Endothelial cell (in vitro differentiated cells): ENCODE measurements at regions not wholly inside any gene's neighbourhood (a gene's known extent, or its start where the extent isn't known, plus 50 kb on each side); places are given as distances from the start of the nearest gene placed in this dataset.

ENCODE experiments used
- DNase-seq: peaks from one replicate; pipeline ENCODE4 v3.0.0; 2021; ENCODE audit warnings: low spot score
- H3K27ac Mint-ChIP-seq: one replicate; pipeline ENCODE4 v1.8.0; 2021; ENCODE audit warnings: mixed read lengths, inconsistent platforms; ENCODE audit not compliant: unreplicated experiment
- H3K27me3 Mint-ChIP-seq: one replicate; pipeline ENCODE4 v1.8.0; 2021; ENCODE audit warnings: mild to moderate bottlenecking, moderate library complexity, mixed read lengths, inconsistent platforms; ENCODE audit not compliant: unreplicated experiment
- H3K36me3 Mint-ChIP-seq: one replicate; pipeline ENCODE4 v1.8.0; 2021; ENCODE audit warnings: mild to moderate bottlenecking, low read depth, mixed read lengths, inconsistent platforms; ENCODE audit not compliant: unreplicated experiment
- H3K4me1 Mint-ChIP-seq: one replicate; pipeline ENCODE4 v1.8.0; 2021; ENCODE audit warnings: mild to moderate bottlenecking, mixed read lengths, inconsistent platforms; ENCODE audit not compliant: unreplicated experiment
- H3K4me3 Mint-ChIP-seq: one replicate; pipeline ENCODE4 v1.8.0; 2021; ENCODE audit warnings: mild to moderate bottlenecking, mixed read lengths, inconsistent platforms; ENCODE audit not compliant: unreplicated experiment
- H3K9me3 Mint-ChIP-seq: one replicate; pipeline ENCODE4 v1.8.0; 2021; ENCODE audit warnings: mixed read lengths, inconsistent platforms; ENCODE audit not compliant: unreplicated experiment
- CTCF ChIP-seq: fragments of 200-600 bp; sonication (generic); IDR thresholded peaks from one replicate; pipeline ENCODE4 v1.5.0; 2021; ENCODE audit warnings: antibody characterized with exemption; ENCODE audit not compliant: unreplicated experiment

DNA sequence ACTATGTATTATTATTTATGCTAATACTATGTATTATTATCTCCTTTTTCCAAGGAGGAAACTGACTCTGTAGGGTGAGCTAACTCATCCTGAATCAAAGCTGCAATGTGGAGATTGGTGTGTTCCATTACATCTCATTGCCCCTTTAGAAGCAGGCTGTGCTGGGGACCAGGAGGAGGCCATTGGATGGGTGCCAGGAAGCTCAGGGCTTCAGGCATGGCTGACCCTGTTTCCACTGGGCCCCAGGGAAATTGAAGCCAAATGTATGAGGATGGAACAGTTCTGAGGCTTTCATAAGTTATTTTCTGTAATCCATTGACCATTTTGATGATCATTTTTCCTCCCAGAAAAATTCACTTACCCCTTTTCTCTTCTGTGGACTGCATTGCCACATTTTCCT lies 418.8 kb upstream of the ZFP42 start:
- no peak for TF ChIP-seq CTCF
- Mint-ChIP-seq H3K27me3 (peaks cover 4% of the 10 kb centered on the region), H3K4me3 (no peak overlapping the region), H3K4me1 (no peaks in the 10 kb centered on the region), H3K36me3 (no peaks in the 10 kb centered on the region), H3K27ac (no peak overlapping the region), H3K9me3 (no peaks in the 10 kb centered on the region)
- no peak for DNase-seq

- Mint-ChIP-seq H3K4me1 (no peaks in the 10 kb centered on the region), H3K4me3 (no peak overlapping the region), H3K27me3 (no peaks in the 10 kb centered on the region), H3K9me3 (no peaks in the 10 kb centered on the region), H3K36me3 (no peaks in the 10 kb centered on the region), H3K27ac (no peak overlapping the region)
- DNase-seq, result no peak
- no peak for TF ChIP-seq CTCF
These were observed 417.6 kb upstream of the ZFP42 start for GRCh38 chr4:187577941-187578480.

DNA sequence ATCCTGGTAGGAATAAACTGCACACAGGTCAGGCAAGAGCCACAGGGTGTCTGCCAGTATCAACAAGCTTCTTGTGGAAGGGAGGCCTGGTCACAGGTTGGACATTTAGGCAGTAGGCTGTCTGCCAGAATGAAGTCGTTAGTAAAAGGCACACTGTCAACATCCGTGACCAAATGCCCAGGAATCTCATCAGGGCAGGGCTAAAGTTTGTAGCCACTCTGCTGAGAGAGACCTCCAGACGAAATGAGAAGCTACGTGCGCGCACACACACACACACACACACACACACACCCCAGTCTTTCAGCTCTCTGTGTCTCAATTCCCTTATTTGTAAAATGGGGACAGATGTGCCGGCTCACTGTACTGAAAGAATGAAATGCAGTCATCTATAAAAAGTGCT lies 408.7 kb upstream of the ZFP42 start:
- H3K4me3 Mint-ChIP-seq, result no peak overlapping the region
- H3K27me3 Mint-ChIP-seq, result no peaks in the 10 kb centered on the region
- no peaks in the 10 kb centered on the region for H3K36me3 Mint-ChIP-seq
- no peak overlapping the region for H3K27ac Mint-ChIP-seq
- H3K9me3 Mint-ChIP-seq, result no peaks in the 10 kb centered on the region
- TF ChIP-seq CTCF, result no peak
- DNase-seq, result no peak
- H3K4me1 Mint-ChIP-seq, result no peaks in the 10 kb centered on the region

- H3K9me3 Mint-ChIP-seq, result no peaks in the 10 kb centered on the region
- H3K4me3 Mint-ChIP-seq, result no peak overlapping the region
- no peaks in the 10 kb centered on the region for H3K4me1 Mint-ChIP-seq
- no peak for TF ChIP-seq CTCF
- H3K36me3 Mint-ChIP-seq, result no peaks in the 10 kb centered on the region
- no peak overlapping the region for H3K27ac Mint-ChIP-seq
- peaks cover 1% of the 10 kb centered on the region for H3K27me3 Mint-ChIP-seq
- no peak for DNase-seq
These were observed 397.4 kb upstream of the ZFP42 start for GRCh38 chr4:187598196-187598595.

DNA sequence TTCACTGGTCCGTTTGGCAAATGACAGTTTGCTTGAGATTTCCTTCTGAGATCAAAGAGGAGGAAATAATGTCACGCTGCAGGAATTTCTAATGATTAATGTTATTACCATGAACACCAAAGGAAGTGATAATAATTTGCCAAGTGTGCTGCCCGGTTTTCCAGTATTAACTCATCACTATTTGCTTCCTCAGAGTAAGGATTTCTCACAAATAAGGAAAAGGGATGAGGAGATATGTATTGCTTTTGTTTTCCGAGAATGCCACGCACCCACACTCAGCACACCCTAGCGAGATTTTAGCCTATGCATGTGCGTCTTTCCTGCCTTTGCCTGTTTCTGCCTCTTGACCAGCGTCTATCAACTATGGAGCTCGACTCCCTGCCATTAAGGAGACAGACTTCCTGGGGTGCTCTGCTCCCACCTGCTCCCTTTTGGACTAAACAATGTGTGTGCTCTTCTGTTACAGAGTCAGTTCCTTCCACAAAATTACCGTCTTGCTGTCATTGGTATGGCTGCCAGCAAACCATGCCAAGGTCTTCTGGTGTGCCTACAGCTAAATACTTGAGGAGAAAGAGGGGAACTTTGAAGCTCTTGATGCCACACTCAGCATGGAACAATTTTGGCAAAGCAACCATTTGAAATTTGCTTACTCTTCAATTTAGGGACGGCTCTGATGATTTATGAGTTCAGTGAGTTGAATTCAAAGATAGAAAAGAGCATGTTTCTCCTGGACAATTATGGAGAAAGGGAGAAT lies 393.1 kb upstream of the ZFP42 start:
- no peak overlapping the region for H3K4me3 Mint-ChIP-seq
- DNase-seq, result no peak
- TF ChIP-seq CTCF, result no peak

More for the DNA sequence above, 393.1 kb upstream of the ZFP42 start:
- Mint-ChIP-seq H3K27ac (no peak overlapping the region), H3K27me3 (no peaks in the 10 kb centered on the region), H3K9me3 (no peaks in the 10 kb centered on the region), H3K36me3 (no peaks in the 10 kb centered on the region), H3K4me1 (no peaks in the 10 kb centered on the region)
